Ovary (tissue), 3 donors: ENCODE measurements at regions not wholly inside any gene's neighbourhood (a gene's known extent, or its start where the extent isn't known, plus 50 kb on each side); places are given as distances from the start of the nearest gene placed in this dataset.
"Not testable (repeated sequence)": the region's sequence is repeated elsewhere in the genome, so short reads cannot be mapped to it uniquely, and the experiment has no call there.

Experiments
- CTCF ChIP-seq, 3 donors: fragments of 450-650 bp in 2 of 3; fragments of 200-600 bp in 1 of 3; IDR thresholded peaks; one replicate each; pipeline versions ENCODE4 v1.5.1 to v1.8.0; 2016 to 2022; ENCODE audit warnings: antibody characterized with exemption in 3 of 3, mild to moderate bottlenecking in 1 of 3
- POLR2A ChIP-seq: fragments of 450-650 bp; IDR thresholded peaks from one replicate; pipeline ENCODE4 v1.6.1; 2017; ENCODE audit warnings: antibody characterized with exemption, mild to moderate bottlenecking, moderate library complexity
- donor health status: DM: no; HTN: no; CAD: no.

- TF ChIP-seq CTCF (IDR thresholded peaks at IDR 0.05); POLR2A: not testable (repeated sequence)
These were observed 3953.8 kb upstream of the TPTE start for GRCh38 chr21:6567542-6567941.
